HG02981 (cell line): ENCODE measurements at regions not wholly inside any gene's neighbourhood (a gene's known extent, or its start where the extent isn't known, plus 50 kb on each side); places are given as distances from the start of the nearest gene placed in this dataset.

ENCODE experiments used
- ATAC-seq: cut with Tn5 transposase; IDR thresholded peaks from one replicate; pipeline ENCODE4 v1.9.1; 2021; ENCODE audit warnings: mild to moderate bottlenecking, moderate library complexity; ENCODE audit not compliant: unreplicated experiment

GRCh38 chr2:56613254-56613653, 429.5 kb downstream of the CCDC85A start:
- ATAC-seq, result no peak

GRCh38 chr2:56613920-56614319, 430.1 kb downstream of the CCDC85A start:
- ATAC-seq, result no peak

- no peak for ATAC-seq
Observed at GRCh38 chr2:56615760-56616159, 432.0 kb downstream of the CCDC85A start.

- ATAC-seq, result no peak
Observed at GRCh38 chr2:56624181-56624580, 440.4 kb downstream of the CCDC85A start.

- ATAC-seq, result no peak
Observed at GRCh38 chr2:56626927-56627326, 443.1 kb downstream of the CCDC85A start.

- no peak for ATAC-seq
Observed at GRCh38 chr2:56630286-56630685, 446.5 kb downstream of the CCDC85A start.

GRCh38 chr2:56647997-56648396, 464.2 kb downstream of the CCDC85A start:
- no peak for ATAC-seq

GRCh38 chr2:56648802-56649201, 465.0 kb downstream of the CCDC85A start:
- ATAC-seq, result no peak

GRCh38 chr2:56654936-56655335, 471.1 kb downstream of the CCDC85A start:
- no peak for ATAC-seq

GRCh38 chr2:56656826-56657225, 473.0 kb downstream of the CCDC85A start:
- no peak for ATAC-seq

- ATAC-seq, result no peak
Observed at GRCh38 chr2:56666777-56667176, 483.0 kb downstream of the CCDC85A start.

GRCh38 chr2:56671973-56672569, 488.3 kb downstream of the CCDC85A start:
- ATAC-seq, result no peak

GRCh38 chr2:56674084-56674483, 490.3 kb downstream of the CCDC85A start:
- no peak for ATAC-seq

GRCh38 chr2:56676966-56677365, 493.2 kb downstream of the CCDC85A start:
- ATAC-seq, result no peak

- no peak for ATAC-seq
Observed at GRCh38 chr2:56680971-56681631, 497.3 kb downstream of the CCDC85A start.

GRCh38 chr2:56681659-56682396, 498.0 kb downstream of the CCDC85A start:
- no peak for ATAC-seq

GRCh38 chr2:56682397-56682760, 498.6 kb downstream of the CCDC85A start:
- ATAC-seq, result no peak

- ATAC-seq, result no peak
Observed at GRCh38 chr2:56684327-56684726, 500.5 kb downstream of the CCDC85A start.

- ATAC-seq, result no peak
Observed at GRCh38 chr2:56685205-56685604, 501.4 kb downstream of the CCDC85A start.

GRCh38 chr2:56687169-56687568, 503.4 kb downstream of the CCDC85A start:
- no peak for ATAC-seq

- ATAC-seq, result no peak
Observed at GRCh38 chr2:56688661-56689060, 504.9 kb downstream of the CCDC85A start.

- ATAC-seq, result no peak
Observed at GRCh38 chr2:56693501-56693900, 509.7 kb downstream of the CCDC85A start.
